Coronary artery (tissue), 2 donors: ENCODE measurements at regions not wholly inside any gene's neighbourhood (a gene's known extent, or its start where the extent isn't known, plus 50 kb on each side); places are given as distances from the start of the nearest gene placed in this dataset.

ENCODE experiments used
- DNase-seq: peaks from one replicate; pipeline ENCODE4 v3.0.0-alpha.2; 2017; ENCODE audit warnings: low spot score
- H3K27ac ChIP-seq, 2 donors: fragments of 200-600 bp; sonication (generic); one replicate each; pipeline ENCODE4 v1.5.1; 2016 to 2019
- H3K4me3 ChIP-seq: fragments of 200-600 bp; sonication (generic); 2 replicates; pipeline ENCODE4 v1.5.1; 2016; ENCODE audit warnings: mild to moderate bottlenecking, moderate library complexity
- TF ChIP-seq, protein P1 (sequence below): fragments of 200-600 bp; sonication (generic); IDR thresholded peaks from one replicate; pipeline ENCODE4 v1.5.1; 2019; ENCODE audit warnings: antibody characterized with exemption

DNA sequence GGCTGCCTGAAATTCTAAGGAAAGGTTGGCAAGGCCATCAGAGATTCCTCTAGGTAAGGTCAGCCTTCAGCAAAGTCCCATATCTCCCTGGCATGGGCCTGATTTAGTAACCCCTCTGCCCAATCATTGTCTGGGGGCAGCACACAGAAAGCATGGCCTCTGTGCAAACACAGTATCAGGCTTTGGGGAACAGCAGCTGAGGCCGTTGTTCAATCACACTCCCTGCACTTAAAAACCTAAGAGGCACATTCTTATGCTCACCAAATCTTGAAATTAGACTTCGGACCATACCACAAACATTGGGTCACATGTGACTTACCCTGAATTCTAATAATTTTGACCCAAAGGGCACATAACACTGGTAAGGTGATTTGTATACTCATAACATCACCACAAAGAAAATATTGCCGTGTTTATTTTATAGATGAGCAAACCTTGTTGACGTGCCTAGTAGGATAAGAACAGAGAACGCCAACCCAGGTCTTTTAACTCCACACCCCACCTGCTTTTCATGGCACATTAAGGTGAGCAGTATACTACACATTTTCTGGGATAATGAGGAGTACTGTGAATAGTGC, 212.7 kb downstream of the HNMT start:
- Histone ChIP-seq H3K4me3 (no peak overlapping the region), H3K27ac (no peak overlapping the region)
- no peak for DNase-seq
- TF ChIP-seq, protein P1, sequence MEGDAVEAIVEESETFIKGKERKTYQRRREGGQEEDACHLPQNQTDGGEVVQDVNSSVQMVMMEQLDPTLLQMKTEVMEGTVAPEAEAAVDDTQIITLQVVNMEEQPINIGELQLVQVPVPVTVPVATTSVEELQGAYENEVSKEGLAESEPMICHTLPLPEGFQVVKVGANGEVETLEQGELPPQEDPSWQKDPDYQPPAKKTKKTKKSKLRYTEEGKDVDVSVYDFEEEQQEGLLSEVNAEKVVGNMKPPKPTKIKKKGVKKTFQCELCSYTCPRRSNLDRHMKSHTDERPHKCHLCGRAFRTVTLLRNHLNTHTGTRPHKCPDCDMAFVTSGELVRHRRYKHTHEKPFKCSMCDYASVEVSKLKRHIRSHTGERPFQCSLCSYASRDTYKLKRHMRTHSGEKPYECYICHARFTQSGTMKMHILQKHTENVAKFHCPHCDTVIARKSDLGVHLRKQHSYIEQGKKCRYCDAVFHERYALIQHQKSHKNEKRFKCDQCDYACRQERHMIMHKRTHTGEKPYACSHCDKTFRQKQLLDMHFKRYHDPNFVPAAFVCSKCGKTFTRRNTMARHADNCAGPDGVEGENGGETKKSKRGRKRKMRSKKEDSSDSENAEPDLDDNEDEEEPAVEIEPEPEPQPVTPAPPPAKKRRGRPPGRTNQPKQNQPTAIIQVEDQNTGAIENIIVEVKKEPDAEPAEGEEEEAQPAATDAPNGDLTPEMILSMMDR: no peak

DNA sequence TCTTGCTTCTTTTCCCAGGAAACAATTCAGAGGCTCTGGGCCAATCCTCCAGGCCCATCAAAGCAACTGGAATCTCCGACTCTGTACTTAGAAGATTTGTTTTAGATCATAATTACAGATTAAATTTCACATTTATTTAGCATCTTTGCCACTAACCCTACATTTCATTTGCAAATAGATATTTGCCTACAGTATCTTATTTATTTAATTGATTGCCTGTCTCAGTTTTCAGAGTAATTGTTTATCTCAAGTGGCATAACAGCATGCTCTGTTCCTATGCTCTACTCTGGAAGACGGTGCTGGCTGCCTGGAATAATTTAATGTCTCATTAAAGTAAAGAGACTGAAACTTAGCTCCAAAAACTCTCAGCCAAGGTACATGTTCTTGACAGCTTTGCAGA, 213.4 kb downstream of the HNMT start:
- no peak for DNase-seq
- TF ChIP-seq, protein P1: no peak
- Histone ChIP-seq H3K27ac (no peak overlapping the region), H3K4me3 (no peak overlapping the region)

DNA sequence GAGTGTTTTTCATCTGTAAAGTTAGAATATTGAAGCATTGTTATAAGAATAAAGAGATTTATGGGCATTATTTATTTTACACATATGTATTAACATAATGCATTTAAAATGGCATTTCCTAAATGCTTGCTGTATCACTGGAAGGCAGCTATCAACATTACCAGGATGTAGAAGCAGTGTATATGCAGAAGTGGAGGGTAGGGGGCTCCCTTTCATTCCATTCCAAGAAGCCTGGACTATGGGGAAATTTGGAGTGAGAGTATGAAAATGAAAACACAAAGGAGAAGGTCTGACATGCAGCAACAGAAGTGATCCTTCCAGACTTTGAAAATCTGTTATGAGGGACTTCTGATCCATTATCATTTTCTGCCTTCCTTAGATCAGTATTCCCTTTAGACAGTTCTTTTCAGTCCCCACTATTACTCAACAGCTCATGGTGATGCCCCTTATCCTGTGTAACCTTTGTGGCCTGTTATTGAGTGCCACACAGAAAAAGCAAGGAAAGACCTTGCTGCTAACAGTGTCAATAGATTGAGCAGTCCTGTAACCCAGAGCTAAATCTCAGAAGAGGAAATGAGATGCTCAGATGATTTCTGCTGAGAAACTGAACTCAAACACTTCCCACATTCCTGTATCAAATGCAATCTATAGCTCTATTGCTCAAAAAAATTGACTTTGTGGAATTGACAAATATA, 216.6 kb downstream of the HNMT start:
- H3K27ac ChIP-seq: no peak overlapping the region
- H3K4me3 ChIP-seq: no peak overlapping the region
- TF ChIP-seq, protein P1: no peak
- DNase-seq: no peak

DNA sequence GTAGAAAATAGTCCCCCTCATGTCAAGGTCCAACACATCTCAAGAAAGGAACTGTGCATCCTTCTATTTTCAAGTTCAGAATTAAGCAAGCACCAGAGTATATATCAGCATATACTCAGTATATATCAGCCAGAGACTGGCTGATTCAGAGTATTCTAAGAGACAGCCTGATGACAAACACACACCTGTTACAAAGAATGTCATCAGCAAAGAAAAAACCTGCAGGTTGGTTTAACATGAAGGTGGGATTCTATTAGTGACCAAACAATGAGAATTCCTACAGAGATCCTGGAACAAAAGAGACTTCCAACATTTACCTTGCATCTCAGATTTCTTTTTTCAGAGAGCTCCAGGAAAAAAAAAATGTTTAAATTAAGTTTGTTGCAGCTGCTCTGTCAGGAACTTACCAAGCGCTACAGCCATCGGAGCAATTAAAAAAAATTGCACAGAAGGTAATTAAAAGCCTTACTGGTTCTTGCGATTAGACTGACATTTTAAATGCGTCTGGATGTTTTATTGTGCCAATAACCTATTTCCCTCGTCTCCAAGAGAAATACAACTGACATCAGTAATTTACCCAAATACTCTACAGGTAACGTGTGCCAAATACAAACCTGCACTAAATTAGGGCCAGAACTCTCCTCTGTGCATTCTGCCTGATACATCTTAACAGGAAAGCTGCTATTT, 218.1 kb downstream of the HNMT start:
- no peak overlapping the region for H3K27ac ChIP-seq
- H3K4me3 ChIP-seq: no peak overlapping the region
- TF ChIP-seq, protein P1: no peak
- DNase-seq: no peak

DNA sequence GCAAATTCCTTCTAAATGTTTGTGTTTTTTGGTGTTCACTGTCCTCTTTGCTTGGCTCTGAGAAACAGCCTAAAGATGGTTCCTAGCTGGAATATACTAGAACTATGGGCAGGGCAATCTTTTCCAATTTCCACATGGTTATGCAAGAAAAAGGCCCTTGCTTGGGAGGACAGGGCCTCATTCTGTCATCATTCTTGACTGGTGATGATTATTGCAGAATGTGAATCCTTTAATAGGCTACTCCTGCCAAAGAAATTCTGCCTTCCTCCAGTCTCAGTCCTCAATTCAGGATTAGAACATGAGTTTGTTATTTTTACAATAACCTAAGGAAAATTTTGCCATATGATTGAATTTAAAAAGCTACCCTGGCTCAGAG, 218.7 kb downstream of the HNMT start:
- Histone ChIP-seq H3K4me3 (no peak overlapping the region), H3K27ac (no peak overlapping the region)
- DNase-seq: no peak
- TF ChIP-seq, protein P1: no peak

DNA sequence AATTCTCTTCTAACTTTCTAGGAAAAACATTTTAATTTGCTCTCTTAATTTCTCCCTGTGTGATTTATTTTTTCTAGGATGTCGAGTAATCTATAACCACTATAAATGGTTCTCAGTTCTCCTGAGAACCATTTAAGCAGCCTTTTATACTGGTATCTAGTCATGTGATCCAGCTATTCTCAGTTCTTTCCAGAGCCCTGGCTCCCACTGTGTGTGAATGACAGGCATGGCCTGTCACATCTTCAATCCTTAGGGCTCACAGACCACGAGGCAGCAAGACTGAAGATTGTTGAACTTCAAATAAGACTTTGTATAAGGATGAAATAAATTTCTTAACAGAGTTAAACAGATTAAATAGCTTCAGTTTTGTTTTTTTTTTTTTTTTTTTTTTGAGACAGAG, 219.4 kb downstream of the HNMT start:
- no peak for DNase-seq
- Histone ChIP-seq H3K27ac (no peak overlapping the region), H3K4me3 (no peak overlapping the region)
- TF ChIP-seq, protein P1: no peak

DNA sequence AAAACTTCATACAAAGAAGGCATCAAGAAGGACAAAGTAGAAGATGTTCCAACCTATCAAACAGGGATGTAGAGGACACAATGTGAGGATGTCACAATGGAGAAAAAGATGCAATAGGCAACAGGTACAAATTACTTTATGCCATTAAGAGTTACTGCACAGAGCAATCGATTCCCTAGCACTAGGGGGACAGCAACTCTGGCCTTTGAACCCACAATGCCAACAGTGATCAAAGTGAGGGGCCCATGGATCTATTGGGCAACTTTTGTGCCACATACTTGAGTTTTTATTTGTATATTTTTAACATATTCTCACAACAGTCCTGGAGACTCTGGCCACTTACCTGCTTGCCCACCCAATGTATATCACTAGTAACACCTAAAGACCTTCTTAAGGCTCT, 220.2 kb downstream of the HNMT start:
- Histone ChIP-seq H3K4me3 (no peak overlapping the region), H3K27ac (no peak overlapping the region)
- TF ChIP-seq, protein P1: no peak
- no peak for DNase-seq
